Neutrophil (primary cell): ENCODE measurements at regions not wholly inside any gene's neighbourhood (a gene's known extent, or its start where the extent isn't known, plus 50 kb on each side); places are given as distances from the start of the nearest gene placed in this dataset.

ENCODE experiments used
- H3K27ac ChIP-seq: fragments of 200-600 bp; sonication (generic); 2 replicates; pipeline ENCODE4 v1.5.1; 2016; ENCODE audit warnings: mild to moderate bottlenecking, moderate library complexity
- H3K27me3 ChIP-seq: fragments of 200-600 bp; sonication (generic); 2 replicates; pipeline ENCODE4 v1.6.0; 2016; ENCODE audit warnings: mild to moderate bottlenecking
- H3K36me3 ChIP-seq: fragments of 200-600 bp; sonication (generic); 2 replicates; pipeline ENCODE4 v1.5.1; 2017
- H3K4me1 ChIP-seq, 2 experiments: fragments of 200-600 bp in 1 of 2; sonication (generic) in 1 of 2; 1 replicate in 1 of 2; 2 replicates in 1 of 2; pipeline versions ENCODE4 v1.5.1 to v1.6.1; 2013 to 2016; ENCODE audit warnings: low read depth in 1 of 2, low read length in 1 of 2, mild to moderate bottlenecking in 1 of 2, moderate library complexity in 1 of 2; ENCODE audit not compliant: control insufficient read depth in 1 of 2, insufficient read depth in 1 of 2
- H3K4me3 ChIP-seq, 2 experiments: fragments of 200-600 bp in 1 of 2; sonication (generic) in 1 of 2; 1 replicate in 1 of 2; 2 replicates in 1 of 2; pipeline ENCODE4 v1.5.1; 2013 to 2016; ENCODE audit warnings: low read depth in 1 of 2, low read length in 1 of 2, mild to moderate bottlenecking in 1 of 2, moderate library complexity in 1 of 2
- H3K9me3 ChIP-seq: fragments of 200-600 bp; sonication (generic); 2 replicates; pipeline ENCODE4 v1.5.1; 2016
- TF ChIP-seq, protein P1 (sequence below): fragments of 200-600 bp; sonication (generic); IDR thresholded peaks from 2 replicates; pipeline ENCODE4 v1.5.1; 2016; ENCODE audit warnings: antibody characterized with exemption

DNA sequence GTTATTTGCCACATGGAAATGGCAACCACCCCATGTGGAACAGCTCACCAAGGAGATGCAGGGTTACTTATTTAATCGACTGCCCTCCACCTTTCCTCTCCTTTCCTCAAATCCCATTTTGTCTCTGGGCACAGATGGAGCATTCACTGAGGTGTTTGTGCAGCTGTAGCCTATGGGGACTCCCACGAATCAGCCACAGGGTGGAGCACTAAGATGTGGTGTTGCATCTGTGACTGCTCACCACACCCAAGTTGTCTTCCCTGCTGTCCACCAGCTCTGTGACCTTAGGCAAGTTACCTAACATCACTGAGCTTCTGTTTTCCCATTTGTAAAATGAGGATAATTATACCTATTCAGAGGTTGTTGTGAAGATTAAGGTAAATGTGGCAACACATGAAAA is 252.4 kb upstream of the CPEB2 start:
- H3K4me1 ChIP-seq = no peaks in the 10 kb centered on the region
- no peaks in the 10 kb centered on the region for H3K36me3 ChIP-seq
- H3K27me3 ChIP-seq = no peaks in the 10 kb centered on the region
- no peak overlapping the region for H3K4me3 ChIP-seq
- no peak overlapping the region for H3K27ac ChIP-seq
- TF ChIP-seq, protein P1, sequence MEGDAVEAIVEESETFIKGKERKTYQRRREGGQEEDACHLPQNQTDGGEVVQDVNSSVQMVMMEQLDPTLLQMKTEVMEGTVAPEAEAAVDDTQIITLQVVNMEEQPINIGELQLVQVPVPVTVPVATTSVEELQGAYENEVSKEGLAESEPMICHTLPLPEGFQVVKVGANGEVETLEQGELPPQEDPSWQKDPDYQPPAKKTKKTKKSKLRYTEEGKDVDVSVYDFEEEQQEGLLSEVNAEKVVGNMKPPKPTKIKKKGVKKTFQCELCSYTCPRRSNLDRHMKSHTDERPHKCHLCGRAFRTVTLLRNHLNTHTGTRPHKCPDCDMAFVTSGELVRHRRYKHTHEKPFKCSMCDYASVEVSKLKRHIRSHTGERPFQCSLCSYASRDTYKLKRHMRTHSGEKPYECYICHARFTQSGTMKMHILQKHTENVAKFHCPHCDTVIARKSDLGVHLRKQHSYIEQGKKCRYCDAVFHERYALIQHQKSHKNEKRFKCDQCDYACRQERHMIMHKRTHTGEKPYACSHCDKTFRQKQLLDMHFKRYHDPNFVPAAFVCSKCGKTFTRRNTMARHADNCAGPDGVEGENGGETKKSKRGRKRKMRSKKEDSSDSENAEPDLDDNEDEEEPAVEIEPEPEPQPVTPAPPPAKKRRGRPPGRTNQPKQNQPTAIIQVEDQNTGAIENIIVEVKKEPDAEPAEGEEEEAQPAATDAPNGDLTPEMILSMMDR = no peak
- no peaks in the 10 kb centered on the region for H3K9me3 ChIP-seq

DNA sequence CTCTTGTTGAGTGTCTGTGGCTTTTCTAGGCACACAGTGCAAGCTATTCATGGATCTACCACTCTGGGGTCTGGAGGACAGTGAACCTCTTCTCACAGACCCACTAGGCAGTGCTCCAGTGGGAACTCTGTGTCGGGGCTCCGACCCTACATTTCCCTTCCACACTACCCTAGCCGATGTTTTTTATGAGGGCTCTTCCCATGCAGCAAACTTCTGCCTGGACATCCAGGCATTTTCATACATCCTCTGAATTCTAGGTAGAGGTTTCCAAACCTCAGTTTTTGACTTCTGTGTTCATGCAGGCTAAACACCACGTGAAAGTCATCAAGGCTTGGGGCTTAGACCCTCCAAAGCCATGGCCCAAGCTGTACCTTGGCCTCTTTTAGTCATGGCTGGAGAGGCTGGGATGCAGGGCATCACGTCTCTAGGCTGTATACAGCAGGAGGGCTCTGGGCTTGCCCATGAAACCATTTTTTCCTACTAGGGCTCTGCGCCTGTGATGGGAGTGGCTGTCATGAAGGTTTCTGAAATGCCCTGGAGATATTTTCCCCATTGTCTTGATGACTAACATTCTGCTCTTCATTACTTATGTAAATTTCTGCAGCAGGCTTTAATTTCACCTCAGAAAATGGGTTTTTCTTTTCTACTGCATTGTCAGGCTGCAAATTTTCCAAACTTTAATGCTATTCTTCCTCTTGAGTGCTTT is 249.8 kb upstream of the CPEB2 start:
- no peaks in the 10 kb centered on the region for H3K27me3 ChIP-seq
- H3K36me3 ChIP-seq = no peaks in the 10 kb centered on the region
- H3K4me3 ChIP-seq = no peak overlapping the region
- no peaks in the 10 kb centered on the region for H3K9me3 ChIP-seq
- no peak overlapping the region for H3K27ac ChIP-seq
- H3K4me1 ChIP-seq = no peaks in the 10 kb centered on the region
- TF ChIP-seq, protein P1 = no peak

DNA sequence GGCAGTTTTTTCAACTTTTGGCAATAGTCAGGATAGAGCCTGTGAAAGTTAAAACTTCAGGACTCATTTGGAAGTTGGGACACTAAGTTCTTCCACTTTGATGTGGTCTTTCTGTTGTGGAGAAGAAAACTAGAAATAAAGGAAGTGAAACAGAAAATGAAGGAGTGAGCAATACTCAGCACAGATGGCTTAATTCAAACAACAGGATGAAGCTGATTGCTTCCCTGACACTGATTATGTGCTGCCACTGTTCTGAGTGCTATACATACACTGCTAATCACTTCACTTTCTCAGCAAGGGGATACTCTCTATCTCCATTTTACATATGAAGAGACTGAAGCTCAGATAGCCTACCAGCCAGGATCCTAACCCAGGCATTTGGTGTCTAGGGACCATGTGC is 235.1 kb upstream of the CPEB2 start:
- no peak overlapping the region for H3K27ac ChIP-seq
- H3K36me3 ChIP-seq = no peaks in the 10 kb centered on the region
- TF ChIP-seq, protein P1 = no peak

DNA sequence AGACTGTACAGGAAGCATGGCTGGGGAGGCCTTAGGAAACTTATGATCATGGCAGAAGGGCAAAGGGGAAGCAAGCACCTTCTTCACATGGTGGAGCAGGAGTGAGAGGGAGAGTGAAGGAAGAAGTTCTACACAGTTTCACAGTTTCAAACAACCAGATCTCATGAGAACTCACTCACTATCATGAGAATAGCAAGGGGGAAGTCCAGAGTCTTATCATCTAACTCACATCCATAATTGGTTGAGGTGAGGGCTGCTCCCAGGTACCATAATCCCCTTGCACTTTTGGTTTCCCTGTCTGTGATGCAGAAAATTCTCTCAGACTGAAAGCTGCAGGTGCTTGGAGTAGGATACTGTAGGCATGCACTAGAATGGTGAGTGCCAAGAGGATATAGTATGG is 233.8 kb upstream of the CPEB2 start:
- Histone ChIP-seq H3K9me3 (no peaks in the 10 kb centered on the region), H3K4me3 (no peak overlapping the region), H3K4me1 (no peaks in the 10 kb centered on the region), H3K36me3 (no peaks in the 10 kb centered on the region), H3K27ac (no peak overlapping the region), H3K27me3 (no peaks in the 10 kb centered on the region)
- TF ChIP-seq, protein P1 = no peak

More for the DNA sequence above, 235.1 kb upstream of the CPEB2 start:
- Histone ChIP-seq H3K9me3 (no peaks in the 10 kb centered on the region), H3K4me1 (no peaks in the 10 kb centered on the region), H3K27me3 (no peaks in the 10 kb centered on the region), H3K4me3 (no peak overlapping the region)

DNA sequence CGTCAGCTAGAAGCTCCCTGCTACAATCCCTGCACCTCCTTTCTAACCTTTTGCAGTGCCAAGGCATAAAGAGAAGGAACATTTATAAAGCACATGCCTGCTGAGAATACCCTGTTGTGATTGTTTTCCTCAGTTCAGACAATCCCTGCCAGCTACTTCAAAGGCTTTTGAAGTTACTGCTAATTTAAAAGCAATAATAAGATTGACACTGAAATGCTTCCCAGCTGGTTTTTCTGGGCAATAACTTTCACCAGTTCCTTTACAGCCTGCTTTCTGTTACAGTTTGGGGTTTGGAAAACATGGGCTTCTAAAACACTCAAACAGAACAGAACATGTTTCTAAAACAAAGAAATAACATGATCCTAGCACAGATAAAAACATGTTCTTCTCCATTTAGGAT is 232.3 kb upstream of the CPEB2 start:
- Histone ChIP-seq H3K27me3 (no peaks in the 10 kb centered on the region), H3K4me1 (no peaks in the 10 kb centered on the region), H3K4me3 (no peak overlapping the region), H3K36me3 (no peaks in the 10 kb centered on the region), H3K9me3 (no peaks in the 10 kb centered on the region), H3K27ac (no peak overlapping the region)
- TF ChIP-seq, protein P1 = no peak

DNA sequence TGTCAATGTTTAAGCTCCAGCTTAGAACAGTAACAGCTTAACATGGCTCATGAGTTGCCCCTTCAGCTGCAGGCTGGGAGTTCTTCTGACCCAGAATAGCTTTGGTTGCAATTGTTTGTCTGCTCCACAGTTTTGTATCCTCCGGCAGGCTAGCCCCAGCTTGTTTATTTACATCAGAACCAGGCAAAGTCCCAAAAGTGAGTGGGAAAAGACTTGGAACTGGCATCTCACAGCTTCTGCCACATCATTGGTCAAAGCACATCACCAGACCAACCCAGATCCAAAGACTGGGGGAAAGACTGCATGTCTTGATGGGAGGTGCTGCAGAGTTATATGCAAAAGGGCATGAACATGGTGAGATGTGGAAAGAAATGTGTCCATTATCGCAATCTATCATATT is 231.2 kb upstream of the CPEB2 start:
- H3K27ac ChIP-seq = no peak overlapping the region
- no peaks in the 10 kb centered on the region for H3K4me1 ChIP-seq
- no peaks in the 10 kb centered on the region for H3K27me3 ChIP-seq
- no peaks in the 10 kb centered on the region for H3K9me3 ChIP-seq
- TF ChIP-seq, protein P1 = no peak
- no peaks in the 10 kb centered on the region for H3K36me3 ChIP-seq
- no peak overlapping the region for H3K4me3 ChIP-seq
